Muscle of leg (tissue), 3 donors: ENCODE measurements at regions not wholly inside any gene's neighbourhood (a gene's known extent, or its start where the extent isn't known, plus 50 kb on each side); places are given as distances from the start of the nearest gene placed in this dataset.

Experiments used
- DNase-seq: peaks from one replicate; pipeline ENCODE4 v3.0.0; 2013
- H3K27ac ChIP-seq: one replicate; pipeline ENCODE4 v1.5.1; 2013; ENCODE audit warnings: mild to moderate bottlenecking, low read length, control low read depth
- H3K27me3 ChIP-seq: one replicate; pipeline ENCODE4 v1.6.1; 2013; ENCODE audit warnings: low read length; ENCODE audit not compliant: control insufficient read depth, insufficient read depth
- H3K36me3 ChIP-seq: one replicate; pipeline ENCODE4 v1.6.1; 2013; ENCODE audit warnings: low read length; ENCODE audit not compliant: control insufficient read depth, insufficient read depth
- H3K4me1 ChIP-seq: one replicate; pipeline ENCODE4 v1.6.1; 2013; ENCODE audit warnings: low read length; ENCODE audit not compliant: control insufficient read depth, insufficient read depth
- H3K4me3 ChIP-seq: one replicate; pipeline ENCODE4 v1.5.1; 2013; ENCODE audit warnings: low read length, control low read depth
- H3K9me3 ChIP-seq: replicated peaks from 2 replicates; pipeline ENCODE4 v1.6.1; 2013; ENCODE audit warnings: low read depth, low read length; ENCODE audit not compliant: control insufficient read depth
- WGBS: methylation state at CpG from one replicate; pipeline ENCODE4 v1.1.5; 2013; ENCODE audit warnings: missing lambda C conversion rate; ENCODE audit not compliant: insufficient coverage; 5-methylcytosine and 5-hydroxymethylcytosine counted together

DNA sequence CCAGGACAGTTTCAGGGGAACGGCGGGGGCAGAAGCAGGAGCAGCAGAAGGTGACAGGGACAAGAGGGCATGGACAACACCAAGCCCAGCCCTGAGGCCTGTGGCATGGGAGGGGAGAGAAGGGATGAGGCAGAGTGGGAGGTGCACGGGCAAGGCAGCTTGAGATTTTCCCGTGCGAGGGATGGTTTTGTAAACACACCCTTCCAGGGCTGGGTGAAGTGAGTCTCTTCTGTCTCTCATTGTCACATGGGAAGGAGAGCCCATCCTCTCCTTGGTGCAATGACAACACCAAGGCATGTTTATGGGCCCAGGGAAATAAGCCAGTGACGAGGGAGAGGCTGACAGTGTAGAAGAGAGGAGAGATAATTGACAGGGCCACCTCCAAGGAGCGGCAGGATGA, 69.6 kb upstream of the RIOK3 start:
- Histone ChIP-seq H3K9me3 (no peaks in the 10 kb centered on the region), H3K27me3 (no peaks in the 10 kb centered on the region), H3K27ac (no peak overlapping the region), H3K4me1 (no peaks in the 10 kb centered on the region), H3K36me3 (peaks cover 3% of the 10 kb centered on the region), H3K4me3 (no peak overlapping the region)
- DNase-seq = no peak
- 83% methylated on average over 5 of the region's 7 CpGs for WGBS

DNA sequence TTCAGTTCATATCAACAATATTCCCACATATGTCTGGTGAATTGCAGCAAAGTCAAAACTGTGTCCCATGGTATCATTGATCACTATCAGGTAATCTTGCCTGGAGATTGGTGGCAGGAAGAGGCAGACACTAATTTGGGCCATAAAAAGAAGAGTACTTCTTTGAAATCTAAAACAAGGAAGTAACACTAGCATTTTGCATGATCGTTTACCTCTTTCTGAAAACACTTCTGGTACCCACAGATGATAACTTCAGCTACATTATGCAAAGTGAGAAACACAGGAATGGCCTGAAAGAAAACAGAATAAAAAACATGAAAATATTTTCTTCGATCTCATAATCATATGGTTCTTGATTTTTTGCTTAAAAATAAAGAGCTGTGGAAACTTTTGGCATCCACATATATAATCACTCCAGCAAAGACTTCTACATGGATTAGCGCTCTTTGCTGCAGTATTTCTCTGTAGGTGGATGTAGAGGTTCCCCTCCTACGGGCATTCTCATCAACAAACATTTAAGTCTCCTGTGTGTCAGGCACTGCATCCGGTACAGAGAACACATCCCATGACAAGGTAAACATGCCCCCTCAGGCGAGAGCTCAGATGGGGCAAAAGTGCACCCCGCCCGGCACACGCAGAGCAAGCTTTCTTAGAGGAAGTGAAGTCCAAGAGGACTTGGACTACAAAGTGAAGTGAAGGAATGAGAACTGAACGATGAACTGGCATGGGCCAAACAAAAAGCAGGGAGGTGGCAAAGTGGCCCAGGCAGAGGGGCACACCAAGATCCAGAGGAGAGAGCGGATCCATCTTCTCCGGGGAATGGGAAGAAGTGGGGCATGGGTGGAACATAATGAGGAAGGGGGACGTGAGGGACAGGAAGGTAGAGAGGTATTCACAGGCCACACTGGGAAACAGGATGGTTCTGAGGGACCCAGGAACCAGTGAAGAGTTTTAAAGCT, 68.0 kb upstream of the RIOK3 start:
- no peaks in the 10 kb centered on the region for H3K27me3 ChIP-seq
- peaks cover 3% of the 10 kb centered on the region for H3K36me3 ChIP-seq
- WGBS = 91% methylated on average over 7 of the region's 13 CpGs
- no peaks in the 10 kb centered on the region for H3K9me3 ChIP-seq
- no peak overlapping the region for H3K27ac ChIP-seq
- H3K4me3 ChIP-seq = no peak overlapping the region
- no peak for DNase-seq
- no peaks in the 10 kb centered on the region for H3K4me1 ChIP-seq

GRCh38 chr18:23386317-23386716, 66.8 kb upstream of the RIOK3 start:
- Histone ChIP-seq H3K36me3 (peaks cover 3% of the 10 kb centered on the region), H3K27me3 (no peaks in the 10 kb centered on the region), H3K9me3 (no peaks in the 10 kb centered on the region), H3K4me3 (no peak overlapping the region), H3K27ac (no peak overlapping the region), H3K4me1 (no peaks in the 10 kb centered on the region)
- WGBS = 100% methylated on average over 1 of the region's 3 CpGs
- DNase-seq = no peak

DNA sequence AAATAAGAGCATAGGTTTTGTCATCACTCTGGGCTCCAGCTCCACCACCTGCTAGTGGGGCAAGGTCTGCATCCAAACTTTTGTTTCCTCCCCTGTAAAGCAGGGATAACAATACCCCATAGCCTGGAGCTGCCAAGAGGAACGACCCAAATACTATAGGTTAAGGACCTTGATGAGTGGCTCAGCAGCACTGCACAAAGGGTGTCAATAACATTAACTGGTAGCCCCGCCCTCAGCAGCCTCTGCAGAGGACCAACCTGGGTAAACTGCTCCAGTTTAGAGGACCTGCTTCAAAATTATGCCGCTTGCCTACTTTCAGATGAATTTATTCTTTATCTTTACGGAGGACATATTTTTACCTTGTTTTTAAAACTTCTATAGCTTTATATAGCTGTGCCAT, 65.8 kb upstream of the RIOK3 start:
- H3K27me3 ChIP-seq = no peaks in the 10 kb centered on the region

DNA sequence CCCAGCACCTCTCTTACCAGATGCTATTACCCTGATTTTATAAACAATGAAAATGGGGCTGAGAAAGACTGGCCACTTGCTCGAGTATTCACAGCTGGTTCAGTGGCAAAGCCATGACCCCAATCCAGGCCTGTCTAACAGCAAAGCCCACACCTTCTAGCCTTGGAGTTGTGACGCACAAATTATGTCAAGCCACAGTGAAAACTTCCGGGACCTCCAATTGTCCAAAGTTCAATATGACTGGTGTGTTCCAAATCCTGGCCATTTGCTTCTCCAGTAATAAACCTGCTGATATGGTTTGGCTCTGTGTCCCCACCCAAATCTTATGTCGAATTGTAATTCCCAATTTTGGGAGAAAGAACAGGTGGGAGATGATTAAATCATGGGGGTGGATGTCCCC, 64.7 kb upstream of the RIOK3 start:
- Histone ChIP-seq H3K27me3 (no peaks in the 10 kb centered on the region), H3K9me3 (no peaks in the 10 kb centered on the region), H3K4me1 (no peaks in the 10 kb centered on the region), H3K4me3 (no peak overlapping the region), H3K27ac (no peak overlapping the region), H3K36me3 (peaks cover 3% of the 10 kb centered on the region)
- DNase-seq = no peak
- WGBS = 77% methylated on average over 3 of the region's 4 CpGs

More for the DNA sequence above, 65.8 kb upstream of the RIOK3 start:
- DNase-seq = no peak
- H3K4me3 ChIP-seq = no peak overlapping the region
- no peak overlapping the region for H3K27ac ChIP-seq
- H3K4me1 ChIP-seq = no peaks in the 10 kb centered on the region
- H3K9me3 ChIP-seq = no peaks in the 10 kb centered on the region
- H3K36me3 ChIP-seq = peaks cover 3% of the 10 kb centered on the region
- 58% methylated on average over 2 of the region's 4 CpGs for WGBS

DNA sequence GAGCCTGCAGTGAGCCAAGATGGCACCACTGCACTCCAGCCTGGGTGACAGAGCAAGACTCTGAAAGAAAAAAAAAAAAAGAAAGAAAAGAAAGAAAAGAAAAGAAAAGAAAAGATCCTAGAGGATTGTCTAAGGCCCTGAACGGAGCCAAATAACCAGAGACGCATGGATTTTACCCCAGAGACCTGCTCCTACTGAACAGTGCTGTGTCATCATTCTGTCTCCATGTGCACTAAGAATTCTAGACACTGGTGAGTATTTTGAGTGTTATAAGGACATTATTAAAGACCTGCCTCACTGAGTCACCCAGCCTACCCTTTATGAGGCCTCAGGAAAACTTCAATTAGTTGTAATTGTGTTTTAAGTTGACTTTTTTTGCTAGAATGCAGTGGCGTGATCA, 61.9 kb upstream of the RIOK3 start:
- no peak overlapping the region for H3K27ac ChIP-seq
- H3K4me3 ChIP-seq = no peak overlapping the region
- no peaks in the 10 kb centered on the region for H3K4me1 ChIP-seq
- WGBS = no CpG with 5 or more reads among the region's 3 CpGs
- no peaks in the 10 kb centered on the region for H3K9me3 ChIP-seq
- no peaks in the 10 kb centered on the region for H3K36me3 ChIP-seq
- no peaks in the 10 kb centered on the region for H3K27me3 ChIP-seq
- DNase-seq = no peak

DNA sequence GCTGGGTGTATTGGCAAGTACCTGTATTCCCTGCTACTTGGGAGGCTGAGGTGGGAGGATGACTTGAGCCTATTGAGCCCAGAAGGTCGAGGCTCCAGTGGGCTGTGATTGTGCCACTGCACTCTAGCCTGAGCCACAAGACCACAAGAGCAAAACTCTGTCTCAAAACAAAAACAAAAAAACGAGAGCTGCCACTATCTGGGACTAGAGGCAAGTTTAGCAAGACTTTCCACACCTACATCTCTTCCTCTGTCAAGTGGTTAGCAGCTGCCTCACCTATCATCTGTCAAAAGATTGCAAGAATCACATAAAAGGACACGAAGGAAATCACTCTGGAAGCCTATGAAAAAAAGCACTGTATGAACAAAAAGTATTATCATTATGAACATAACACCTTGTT, 55.2 kb upstream of the RIOK3 start:
- Histone ChIP-seq H3K36me3 (no peaks in the 10 kb centered on the region), H3K4me3 (no peak overlapping the region), H3K4me1 (peaks cover 6% of the 10 kb centered on the region), H3K27me3 (no peaks in the 10 kb centered on the region), H3K27ac (no peak overlapping the region), H3K9me3 (no peaks in the 10 kb centered on the region)
- no peak for DNase-seq
- WGBS = 80% methylated on average over 1 of the region's 3 CpGs

DNA sequence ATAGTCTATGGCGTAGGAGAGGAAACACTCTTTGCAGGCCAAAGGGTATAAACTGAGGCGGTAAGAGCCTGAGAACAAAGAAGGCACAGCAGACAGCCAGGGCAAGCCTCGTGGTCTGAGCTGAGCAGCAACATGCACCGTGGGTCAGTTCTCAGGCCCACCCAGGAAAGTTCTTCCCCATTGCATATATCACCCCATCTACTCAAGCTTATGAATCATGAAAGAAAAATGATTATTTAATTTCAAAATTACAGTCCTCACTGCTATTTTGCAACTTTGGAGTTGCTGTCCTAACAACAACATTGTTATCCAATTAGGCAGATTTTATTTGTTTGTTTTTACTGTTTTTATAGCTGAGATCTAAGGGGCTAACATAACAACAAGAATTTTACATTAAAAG, 54.7 kb upstream of the RIOK3 start:
- Histone ChIP-seq H3K36me3 (no peaks in the 10 kb centered on the region), H3K4me1 (peaks cover 6% of the 10 kb centered on the region), H3K9me3 (no peaks in the 10 kb centered on the region), H3K27ac (no peak overlapping the region), H3K4me3 (no peak overlapping the region), H3K27me3 (no peaks in the 10 kb centered on the region)
- WGBS = no CpG with 5 or more reads among the region's 4 CpGs
- no peak for DNase-seq

- H3K4me1 ChIP-seq = peaks cover 6% of the 10 kb centered on the region
- H3K27ac ChIP-seq = no peak overlapping the region
- H3K9me3 ChIP-seq = no peaks in the 10 kb centered on the region
- WGBS = 79% methylated on average over 5 of the region's 5 CpGs
- no peaks in the 10 kb centered on the region for H3K36me3 ChIP-seq
- H3K27me3 ChIP-seq = no peaks in the 10 kb centered on the region
- no peak for DNase-seq
- no peak overlapping the region for H3K4me3 ChIP-seq
Measured at GRCh38 chr18:23399067-23399466, 54.0 kb upstream of the RIOK3 start.

DNA sequence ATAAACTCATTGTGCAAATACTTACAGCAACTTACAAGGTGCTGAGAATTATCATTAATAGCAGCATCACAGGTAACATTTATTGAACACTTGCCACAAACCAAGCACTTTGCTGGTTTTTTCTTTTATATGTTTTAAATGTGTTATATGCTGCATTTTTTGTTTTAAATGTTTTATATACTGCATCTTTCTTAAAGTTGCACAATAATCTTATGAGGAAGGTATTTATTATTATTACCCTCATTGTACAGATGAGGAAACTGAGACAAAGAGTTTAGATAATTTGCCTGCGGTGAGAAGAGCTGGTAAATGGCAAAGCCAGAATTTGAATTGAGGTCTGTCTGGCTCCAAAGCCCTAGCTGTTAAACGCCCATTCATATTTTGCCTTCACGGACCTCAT, 52.2 kb upstream of the RIOK3 start:
- WGBS = no CpG with 5 or more reads among the region's 3 CpGs
- Histone ChIP-seq H3K36me3 (no peaks in the 10 kb centered on the region), H3K9me3 (no peaks in the 10 kb centered on the region), H3K27ac (no peak overlapping the region), H3K27me3 (no peaks in the 10 kb centered on the region), H3K4me1 (peaks cover 6% of the 10 kb centered on the region), H3K4me3 (no peak overlapping the region)
- DNase-seq = no peak
